ENCODE measurements at regions not wholly inside any gene's neighbourhood (a gene's known extent, or its start where the extent isn't known, plus 50 kb on each side); places are given as distances from the start of the nearest gene placed in this dataset.

DNA sequence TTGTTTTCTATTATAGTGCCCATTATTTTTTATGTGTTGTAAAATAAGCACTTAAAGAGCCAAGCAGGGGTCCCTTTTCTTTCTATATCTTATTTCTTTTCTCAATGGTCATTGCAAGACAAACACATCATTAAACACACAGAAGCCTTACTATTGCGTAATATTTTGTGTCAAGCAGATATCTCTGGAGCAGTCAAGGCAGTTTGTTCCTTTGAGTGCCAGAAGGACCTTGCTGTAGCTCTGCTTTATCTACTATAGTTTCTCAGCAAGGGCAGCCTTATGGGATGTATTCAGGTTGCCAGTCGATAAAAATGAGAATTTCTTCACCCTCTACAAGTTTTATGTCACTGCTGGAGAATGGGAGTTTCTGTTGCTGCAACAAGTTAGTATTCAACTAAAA is 319.3 kb downstream of the TDRD3 start:
- intact Hi-C loops (cut with DNase I): no loop called here
- TF ChIP-seq POLR2A (IDR thresholded peaks at IDR 0.05) (no peak), POLR2AphosphoS5 (IDR thresholded peaks at IDR 0.05; ENCODE audit: insufficient read depth in 1 of 2, low read depth in 1 of 2) (no peak)
- TF ChIP-seq, protein P1, sequence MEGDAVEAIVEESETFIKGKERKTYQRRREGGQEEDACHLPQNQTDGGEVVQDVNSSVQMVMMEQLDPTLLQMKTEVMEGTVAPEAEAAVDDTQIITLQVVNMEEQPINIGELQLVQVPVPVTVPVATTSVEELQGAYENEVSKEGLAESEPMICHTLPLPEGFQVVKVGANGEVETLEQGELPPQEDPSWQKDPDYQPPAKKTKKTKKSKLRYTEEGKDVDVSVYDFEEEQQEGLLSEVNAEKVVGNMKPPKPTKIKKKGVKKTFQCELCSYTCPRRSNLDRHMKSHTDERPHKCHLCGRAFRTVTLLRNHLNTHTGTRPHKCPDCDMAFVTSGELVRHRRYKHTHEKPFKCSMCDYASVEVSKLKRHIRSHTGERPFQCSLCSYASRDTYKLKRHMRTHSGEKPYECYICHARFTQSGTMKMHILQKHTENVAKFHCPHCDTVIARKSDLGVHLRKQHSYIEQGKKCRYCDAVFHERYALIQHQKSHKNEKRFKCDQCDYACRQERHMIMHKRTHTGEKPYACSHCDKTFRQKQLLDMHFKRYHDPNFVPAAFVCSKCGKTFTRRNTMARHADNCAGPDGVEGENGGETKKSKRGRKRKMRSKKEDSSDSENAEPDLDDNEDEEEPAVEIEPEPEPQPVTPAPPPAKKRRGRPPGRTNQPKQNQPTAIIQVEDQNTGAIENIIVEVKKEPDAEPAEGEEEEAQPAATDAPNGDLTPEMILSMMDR (IDR thresholded peaks at IDR 0.05): no peak
- no peaks in the 10 kb centered on the region for H3K4me1 ChIP-seq
- H3K27me3 ChIP-seq: no peaks in the 10 kb centered on the region
- H3K36me3 ChIP-seq: no peaks in the 10 kb centered on the region
- H3K27ac ChIP-seq: no peak overlapping the region
- DNase-seq (ENCODE audit: extremely low spot score in 2 of 2): no peak
- H3K4me3 ChIP-seq: no peak overlapping the region
- H3K9me3 ChIP-seq: no peaks in the 10 kb centered on the region

GRCh38 chr13:60707878-60708277 is 310.9 kb downstream of the TDRD3 start:
- no peak overlapping the region for H3K27ac ChIP-seq
- no peaks in the 10 kb centered on the region for H3K9me3 ChIP-seq
- H3K4me1 ChIP-seq: no peaks in the 10 kb centered on the region
- no peaks in the 10 kb centered on the region for H3K36me3 ChIP-seq
- no peaks in the 10 kb centered on the region for H3K27me3 ChIP-seq
- intact Hi-C loops (cut with DNase I): no loop called here
- H3K4me3 ChIP-seq: no peak overlapping the region
- no peak for DNase-seq (ENCODE audit: extremely low spot score in 2 of 2)
- no peak for TF ChIP-seq POLR2AphosphoS5 (IDR thresholded peaks at IDR 0.05; ENCODE audit: insufficient read depth in 1 of 2, low read depth in 1 of 2)
- TF ChIP-seq POLR2A (IDR thresholded peaks at IDR 0.05): no peak
- TF ChIP-seq, protein P1 (IDR thresholded peaks at IDR 0.05): no peak

- H3K4me1 ChIP-seq: no peaks in the 10 kb centered on the region
- no peak overlapping the region for H3K27ac ChIP-seq
- no peak for DNase-seq (ENCODE audit: extremely low spot score in 2 of 2)
- TF ChIP-seq POLR2A (IDR thresholded peaks at IDR 0.05) (no peak), POLR2AphosphoS5 (IDR thresholded peaks at IDR 0.05; ENCODE audit: insufficient read depth in 1 of 2, low read depth in 1 of 2) (no peak)
- TF ChIP-seq, protein P1 (IDR thresholded peaks at IDR 0.05): no peak
- no peaks in the 10 kb centered on the region for H3K27me3 ChIP-seq
- no peaks in the 10 kb centered on the region for H3K36me3 ChIP-seq
- H3K9me3 ChIP-seq: no peaks in the 10 kb centered on the region
- H3K4me3 ChIP-seq: no peak overlapping the region
- intact Hi-C loops (cut with DNase I): no loop called here
These were observed 304.9 kb downstream of the TDRD3 start for GRCh38 chr13:60701895-60702294.

DNA sequence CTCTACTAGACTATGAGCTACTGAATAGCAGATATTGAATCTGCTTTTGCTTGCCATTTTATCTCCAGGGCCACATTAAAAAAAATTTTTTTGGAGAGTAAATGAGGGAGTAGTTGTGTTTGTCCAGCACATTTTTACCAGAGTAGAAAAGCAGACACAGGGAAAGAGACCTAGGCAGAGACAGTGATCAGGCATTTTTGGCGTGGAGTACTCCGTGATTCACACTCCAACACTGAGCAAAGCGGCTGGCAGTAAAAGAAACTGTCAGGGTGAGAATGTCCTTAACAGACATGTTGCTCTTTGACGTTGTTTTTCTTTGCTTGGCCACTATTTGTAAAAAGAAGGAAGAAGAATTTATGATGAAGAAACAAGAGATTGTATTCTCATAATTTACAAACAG is 304.0 kb downstream of the TDRD3 start:
- Histone ChIP-seq H3K4me1 (no peaks in the 10 kb centered on the region), H3K27ac (no peak overlapping the region), H3K36me3 (no peaks in the 10 kb centered on the region), H3K27me3 (no peaks in the 10 kb centered on the region), H3K9me3 (no peaks in the 10 kb centered on the region), H3K4me3 (no peak overlapping the region)
- intact Hi-C loops (cut with DNase I): no loop called here
- DNase-seq (ENCODE audit: extremely low spot score in 2 of 2): no peak
- no peak for TF ChIP-seq POLR2AphosphoS5 (IDR thresholded peaks at IDR 0.05; ENCODE audit: insufficient read depth in 1 of 2, low read depth in 1 of 2)
- TF ChIP-seq, protein P1 (IDR thresholded peaks at IDR 0.05): no peak
- TF ChIP-seq POLR2A (IDR thresholded peaks at IDR 0.05): no peak

DNA sequence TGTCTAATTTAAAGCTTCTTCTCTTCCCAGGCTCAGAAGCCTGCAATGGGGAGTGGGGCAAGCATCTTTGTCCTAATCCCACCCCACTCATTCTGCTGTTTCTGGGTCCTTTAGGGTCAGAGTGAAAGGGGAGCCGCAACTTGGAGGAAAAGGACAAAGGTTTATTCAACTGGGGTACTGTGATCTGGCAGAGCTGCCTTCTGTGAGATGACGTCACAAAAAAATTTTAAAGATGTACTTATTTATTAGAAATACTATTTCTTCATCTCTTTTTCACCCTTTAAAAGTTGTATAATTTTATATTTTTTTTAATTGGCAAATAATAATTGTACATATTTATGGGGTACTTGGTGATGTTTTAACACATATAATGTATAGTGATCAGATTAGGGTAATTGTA is 302.6 kb downstream of the TDRD3 start:
- Histone ChIP-seq H3K9me3 (no peaks in the 10 kb centered on the region), H3K27me3 (no peaks in the 10 kb centered on the region), H3K27ac (no peak overlapping the region), H3K4me1 (no peaks in the 10 kb centered on the region), H3K36me3 (no peaks in the 10 kb centered on the region), H3K4me3 (no peak overlapping the region)
- intact Hi-C loops (cut with DNase I): no loop called here
- TF ChIP-seq POLR2AphosphoS5 (IDR thresholded peaks at IDR 0.05; ENCODE audit: insufficient read depth in 1 of 2, low read depth in 1 of 2): no peak
- TF ChIP-seq POLR2A (IDR thresholded peaks at IDR 0.05): no peak
- TF ChIP-seq, protein P1 (IDR thresholded peaks at IDR 0.05): no peak
- no peak for DNase-seq (ENCODE audit: extremely low spot score in 2 of 2)

Measured in vagina (tissue), 2 donors.